IMR-90 (cell line): ENCODE measurements at regions not wholly inside any gene's neighbourhood (a gene's known extent, or its start where the extent isn't known, plus 50 kb on each side); places are given as distances from the start of the nearest gene placed in this dataset.

Source experiments
- ATAC-seq: fragments of 200-7000 bp; cut with Tn5 transposase; 2 replicates; pipeline ENCODE4 v1.9.1; 2020; ENCODE audit warnings: low read depth, mild to moderate bottlenecking, moderate library complexity
- BruUV-seq: library from RNA; stranded (reverse); fragments of 400-500 nt; replicated peaks from 2 replicates; lab custom pipeline; 2021; lab: Mats Ljungman, UMichigan
- CTCF ChIA-PET: fragments of 300-600 bp; formaldehyde crosslinking; extraction: SDS; loops from one replicate; lab custom pipeline; 2021; ENCODE audit warnings: antibody characterized with exemption; lab: Yijun Ruan, JAX
- POLR2A ChIA-PET: fragments of 300-600 bp; sonication (Branson Sonifier 250); formaldehyde crosslinking; loops from one replicate; lab custom pipeline; 2022; ENCODE audit warnings: antibody characterized with exemption; ENCODE audit not compliant: unreplicated experiment; lab: Charles Lee
- DNase-seq: peaks from one replicate; pipeline ENCODE4 v3.0.0; 2013
- H2AFZ ChIP-seq: replicated peaks from 2 replicates; pipeline ENCODE3; 2013; ENCODE audit warnings: low read length, mild to moderate bottlenecking; ENCODE audit not compliant: poor library complexity
- H2AK5ac ChIP-seq: 2 replicates; pipeline ENCODE4 v1.6.1; 2013; ENCODE audit warnings: low read depth, low read length, inconsistent platforms
- H2AK9ac ChIP-seq: replicated peaks from 2 replicates; pipeline ENCODE3; 2013; ENCODE audit warnings: mild to moderate bottlenecking, low read depth, low read length, moderate library complexity; ENCODE audit not compliant: poor library complexity
- H2BK120ac ChIP-seq: 2 replicates; pipeline ENCODE4 v1.6.1; 2013; ENCODE audit warnings: low read depth, low read length, inconsistent platforms
- H2BK15ac ChIP-seq: 3 replicates; pipeline ENCODE4 v1.6.1; 2013; ENCODE audit warnings: low read depth, low read length, inconsistent platforms
- H2BK20ac ChIP-seq: 2 replicates; pipeline ENCODE4 v1.6.1; 2013; ENCODE audit warnings: low read depth, mild to moderate bottlenecking, inconsistent platforms, low read length, moderate library complexity
- H2BK5ac ChIP-seq: 2 replicates; pipeline ENCODE4 v1.6.1; 2013; ENCODE audit warnings: mild to moderate bottlenecking, low read depth, low read length, inconsistent platforms; ENCODE audit not compliant: poor library complexity, severe bottlenecking
- H3K14ac ChIP-seq: replicated peaks from 2 replicates; pipeline ENCODE4 v1.6.1; 2013; ENCODE audit warnings: low read depth, low read length, inconsistent platforms
- H3K18ac ChIP-seq: 2 replicates; pipeline ENCODE4 v1.6.1; 2013; ENCODE audit warnings: low read depth, low read length, control low read depth
- H3K23ac ChIP-seq: 2 replicates; pipeline ENCODE4 v1.6.1; 2013; ENCODE audit warnings: low read depth, low read length, inconsistent platforms
- H3K27ac ChIP-seq: 2 replicates; pipeline ENCODE4 v1.5.1; 2013; ENCODE audit warnings: mild to moderate bottlenecking, control low read depth, low read length; ENCODE audit not compliant: insufficient read depth
- H3K27me3 ChIP-seq: 2 replicates; pipeline ENCODE4 v1.6.1; 2013; ENCODE audit warnings: low read length; ENCODE audit not compliant: control insufficient read depth, insufficient read depth
- H3K36me3 ChIP-seq: 2 replicates; pipeline ENCODE4 v1.6.1; 2013; ENCODE audit warnings: low read length, mixed read lengths; ENCODE audit not compliant: control insufficient read depth, insufficient read depth
- H3K4ac ChIP-seq: 2 replicates; pipeline ENCODE4 v1.6.1; 2013; ENCODE audit warnings: low read depth, low read length, inconsistent platforms
- H3K4me1 ChIP-seq: 2 replicates; pipeline ENCODE4 v1.6.1; 2013; ENCODE audit warnings: low read length, mixed read lengths; ENCODE audit not compliant: control insufficient read depth, insufficient read depth
- H3K4me2 ChIP-seq: 2 replicates; pipeline ENCODE4 v1.6.1; 2013; ENCODE audit warnings: low read depth, mild to moderate bottlenecking, control low read depth, low read length, moderate library complexity
- H3K4me3 ChIP-seq: 2 replicates; pipeline ENCODE4 v1.5.1; 2013; ENCODE audit warnings: low read depth, mild to moderate bottlenecking, control low read depth, low read length, moderate library complexity; ENCODE audit not compliant: insufficient read depth
- H3K56ac ChIP-seq: 2 replicates; pipeline ENCODE4 v1.6.1; 2013; ENCODE audit warnings: low read length, inconsistent platforms; ENCODE audit not compliant: insufficient read depth; ENCODE audit errors: extremely low read depth
- H3K79me1 ChIP-seq, 2 experiments: 2 replicates each; pipeline ENCODE4 v1.6.1; 2013; ENCODE audit warnings: low read length in 2 of 2, inconsistent platforms in 1 of 2, low read depth in 1 of 2
- H3K9ac ChIP-seq: 2 replicates; pipeline ENCODE4 v1.6.1; 2013; ENCODE audit warnings: low read depth, low read length, control low read depth
- H3K9me1 ChIP-seq: 2 replicates; pipeline ENCODE4 v1.6.1; 2013; ENCODE audit warnings: low read length, inconsistent platforms; ENCODE audit not compliant: insufficient read depth
- H3K9me3 ChIP-seq: 2 replicates; pipeline ENCODE4 v1.6.1; 2013; ENCODE audit warnings: low read length; ENCODE audit not compliant: control insufficient read depth, insufficient read depth
- H4K20me1 ChIP-seq: 2 replicates; pipeline ENCODE4 v1.6.1; 2013; ENCODE audit warnings: low read length, inconsistent platforms; ENCODE audit not compliant: insufficient read depth
- H4K5ac ChIP-seq: 2 replicates; pipeline ENCODE4 v1.6.1; 2013; ENCODE audit warnings: mild to moderate bottlenecking, low read depth, low read length, control low read depth
- H4K8ac ChIP-seq, 2 experiments: 2 replicates each; pipeline ENCODE4 v1.6.1; 2013; ENCODE audit warnings: low read depth in 2 of 2, low read length in 2 of 2, control low read depth in 1 of 2, inconsistent platforms in 1 of 2
- H4K91ac ChIP-seq: 2 replicates; pipeline ENCODE4 v1.6.1; 2013; ENCODE audit warnings: low read depth, low read length, inconsistent platforms; ENCODE audit not compliant: insufficient read depth
- BHLHE40 ChIP-seq: fragments of 150-350 bp; IDR thresholded peaks from 2 replicates; pipeline ENCODE4 v1.6.1; 2016; ENCODE audit warnings: mild to moderate bottlenecking, low read depth, low read length
- CEBPB ChIP-seq: IDR thresholded peaks from 2 replicates; pipeline ENCODE4 v1.6.1; 2012; ENCODE audit warnings: low read depth, low read length, improper control_type of control experiment
- CHD1 ChIP-seq: IDR thresholded peaks from 2 replicates; pipeline ENCODE4 v1.6.1; 2012; ENCODE audit warnings: low read depth, low read length, improper control_type of control experiment
- FOS ChIP-seq: fragments of 150-350 bp; IDR thresholded peaks from 2 replicates; pipeline ENCODE4 v1.6.1; 2016; ENCODE audit warnings: low read depth, low read length
- MAFK ChIP-seq: IDR thresholded peaks from 2 replicates; pipeline ENCODE4 v1.6.1; 2012; ENCODE audit warnings: low read depth, low read length, improper control_type of control experiment
- MAZ ChIP-seq: IDR thresholded peaks from 2 replicates; pipeline ENCODE4 v1.6.1; 2012; ENCODE audit warnings: low read depth, mild to moderate bottlenecking, low read length, improper control_type of control experiment, moderate library complexity, borderline replicate concordance
- MXI1 ChIP-seq: IDR thresholded peaks from 2 replicates; pipeline ENCODE4 v1.6.1; 2012; ENCODE audit warnings: low read depth, mild to moderate bottlenecking, low read length, moderate library complexity, borderline replicate concordance
- NFE2L2 ChIP-seq: fragments of 150-350 bp; IDR thresholded peaks from 2 replicates; pipeline ENCODE4 v1.6.1; 2016; ENCODE audit warnings: low read depth, mild to moderate bottlenecking, low read length
- POLR2A ChIP-seq: IDR thresholded peaks from 2 replicates; pipeline ENCODE4 v1.6.1; 2012; ENCODE audit warnings: mild to moderate bottlenecking, low read depth, low read length
- RAD21 ChIP-seq: IDR thresholded peaks from 2 replicates; pipeline ENCODE4 v1.6.1; 2012; ENCODE audit warnings: low read length, improper control_type of control experiment
- RCOR1 ChIP-seq: IDR thresholded peaks from 2 replicates; pipeline ENCODE4 v1.6.1; 2012; ENCODE audit warnings: mild to moderate bottlenecking, low read length, improper control_type of control experiment; ENCODE audit not compliant: insufficient replicate concordance
- RFX5 ChIP-seq: IDR thresholded peaks from 2 replicates; pipeline ENCODE4 v1.8.0; 2012; ENCODE audit warnings: low read depth, mild to moderate bottlenecking, low read length, moderate library complexity
- SMC3 ChIP-seq: fragments of 150-350 bp; IDR thresholded peaks from 2 replicates; pipeline ENCODE4 v1.6.1; 2016; ENCODE audit warnings: low read depth, mild to moderate bottlenecking, antibody characterized with exemption, low read length, moderate library complexity
- WGBS, 2 experiments: methylation state at CpG; one replicate each; pipeline versions ENCODE4 v1.1.5 to v1.1.7; 2013; ENCODE audit warnings: missing lambda C conversion rate in 2 of 2; ENCODE audit not compliant: insufficient read length in 1 of 2; ENCODE audit errors: extremely low coverage in 2 of 2; 5-methylcytosine and 5-hydroxymethylcytosine counted together
- dilution Hi-C: fragments of 300-500 bp; cut with HindIII; formaldehyde crosslinking; loops from one replicate; pipeline ENCODE4 v1.14.3; 2018; ENCODE audit warnings: low sequenced_read_pairs; ENCODE audit not compliant: unreplicated experiment
- in situ Hi-C: fragments of 300-500 bp; cut with MboI; formaldehyde crosslinking; loops from 3 replicates; pipeline ENCODE4 v1.14.3; 2019; ENCODE audit warnings: low sequenced_read_pairs, inconsistent platforms, mixed read lengths
- intact Hi-C: fragments of 100-400 bp; cut with micrococcal nuclease; formaldehyde crosslinking; loops from 2 replicates; pipeline ENCODE4 v1.10.0; 2022
- TF ChIP-seq, protein P1 (sequence below): fragments of 150-350 bp; IDR thresholded peaks from 2 replicates; pipeline ENCODE4 v1.6.1; 2016; ENCODE audit warnings: low read depth, mild to moderate bottlenecking, low read length, moderate library complexity, borderline replicate concordance
- TF ChIP-seq, protein P2 (sequence below): conservative IDR thresholded peaks from 2 replicates; pipeline ENCODE4 v1.5.1; 2012; ENCODE audit warnings: mild to moderate bottlenecking, low read depth, low read length, improper control_type of control experiment
- TF ChIP-seq, protein P3 (sequence below): fragments of 150-350 bp; IDR thresholded peaks from 2 replicates; pipeline ENCODE4 v1.6.1; 2017; ENCODE audit warnings: mild to moderate bottlenecking, antibody characterized with exemption, low read length, low read depth

DNA sequence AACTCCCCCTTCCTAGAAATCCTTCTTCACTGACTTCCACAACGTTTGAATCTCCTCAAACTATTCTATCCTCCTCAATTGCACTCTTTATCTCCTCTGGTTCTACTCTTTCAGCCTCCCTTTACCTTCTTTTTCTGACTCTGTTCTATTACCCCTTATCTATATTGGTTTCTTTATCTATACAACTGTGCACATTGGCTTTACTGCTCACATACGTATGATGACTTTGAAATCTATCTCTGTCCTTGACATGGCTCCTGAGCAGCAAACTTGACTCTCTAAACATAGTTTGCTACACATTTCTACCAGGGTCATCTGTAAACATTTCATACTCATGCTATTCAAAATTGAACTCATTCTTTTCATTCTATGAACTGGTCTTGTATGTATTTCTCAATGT lies 601.0 kb upstream of the LINC00305 start:
- H3K27ac ChIP-seq, result no peak overlapping the region
- H3K18ac ChIP-seq, result no peak overlapping the region
- H3K4ac ChIP-seq, result no peak overlapping the region
- 25% methylated on average over 1 of the region's 2 CpGs; no CpG with 5 or more reads in 1 of the 2 experiments for WGBS, 2 experiments
- H3K23ac ChIP-seq, result no peak overlapping the region
- no peaks in the 10 kb centered on the region for H3K9me1 ChIP-seq
- in situ Hi-C loops, result no loop called here
- no peaks in the 10 kb centered on the region for H3K79me1 ChIP-seq
- no peak overlapping the region for H2AK9ac ChIP-seq
- no peak overlapping the region for H3K56ac ChIP-seq
- H3K9me3 ChIP-seq, result 0 out of 2 replicates have a peak, but pooled peaks cover 3% of the 10 kb centered on the region
- no peak overlapping the region for H3K4me3 ChIP-seq
- H2AK5ac ChIP-seq, result no peak overlapping the region
- no peak overlapping the region for H2BK120ac ChIP-seq
- ATAC-seq, result no peak
- CTCF ChIA-PET, result no interaction called here
- intact Hi-C loops, result no loop called here
- H3K4me1 ChIP-seq, result no peaks in the 10 kb centered on the region
- no peaks in the 10 kb centered on the region for H3K27me3 ChIP-seq
- H3K9ac ChIP-seq, result no peak overlapping the region
- no peak overlapping the region for H4K5ac ChIP-seq
- no TSS peak for BruUV-seq
- no peak overlapping the region for H2BK5ac ChIP-seq
- H2BK15ac ChIP-seq, result no peak overlapping the region
- no peak overlapping the region for H3K14ac ChIP-seq
- no peaks in the 10 kb centered on the region for H4K20me1 ChIP-seq
- no peak overlapping the region for H4K8ac ChIP-seq
- TF ChIP-seq RFX5 (no peak), NFE2L2 (no peak), RCOR1 (no peak), MAFK (no peak), CHD1 (no peak), SMC3 (no peak), CEBPB (no peak), POLR2A (no peak), MAZ (no peak), MXI1 (no peak), BHLHE40 (no peak), FOS (no peak), RAD21 (no peak)
- TF ChIP-seq, protein P1, sequence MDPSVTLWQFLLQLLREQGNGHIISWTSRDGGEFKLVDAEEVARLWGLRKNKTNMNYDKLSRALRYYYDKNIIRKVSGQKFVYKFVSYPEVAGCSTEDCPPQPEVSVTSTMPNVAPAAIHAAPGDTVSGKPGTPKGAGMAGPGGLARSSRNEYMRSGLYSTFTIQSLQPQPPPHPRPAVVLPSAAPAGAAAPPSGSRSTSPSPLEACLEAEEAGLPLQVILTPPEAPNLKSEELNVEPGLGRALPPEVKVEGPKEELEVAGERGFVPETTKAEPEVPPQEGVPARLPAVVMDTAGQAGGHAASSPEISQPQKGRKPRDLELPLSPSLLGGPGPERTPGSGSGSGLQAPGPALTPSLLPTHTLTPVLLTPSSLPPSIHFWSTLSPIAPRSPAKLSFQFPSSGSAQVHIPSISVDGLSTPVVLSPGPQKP, result no peak
- TF ChIP-seq, protein P2, sequence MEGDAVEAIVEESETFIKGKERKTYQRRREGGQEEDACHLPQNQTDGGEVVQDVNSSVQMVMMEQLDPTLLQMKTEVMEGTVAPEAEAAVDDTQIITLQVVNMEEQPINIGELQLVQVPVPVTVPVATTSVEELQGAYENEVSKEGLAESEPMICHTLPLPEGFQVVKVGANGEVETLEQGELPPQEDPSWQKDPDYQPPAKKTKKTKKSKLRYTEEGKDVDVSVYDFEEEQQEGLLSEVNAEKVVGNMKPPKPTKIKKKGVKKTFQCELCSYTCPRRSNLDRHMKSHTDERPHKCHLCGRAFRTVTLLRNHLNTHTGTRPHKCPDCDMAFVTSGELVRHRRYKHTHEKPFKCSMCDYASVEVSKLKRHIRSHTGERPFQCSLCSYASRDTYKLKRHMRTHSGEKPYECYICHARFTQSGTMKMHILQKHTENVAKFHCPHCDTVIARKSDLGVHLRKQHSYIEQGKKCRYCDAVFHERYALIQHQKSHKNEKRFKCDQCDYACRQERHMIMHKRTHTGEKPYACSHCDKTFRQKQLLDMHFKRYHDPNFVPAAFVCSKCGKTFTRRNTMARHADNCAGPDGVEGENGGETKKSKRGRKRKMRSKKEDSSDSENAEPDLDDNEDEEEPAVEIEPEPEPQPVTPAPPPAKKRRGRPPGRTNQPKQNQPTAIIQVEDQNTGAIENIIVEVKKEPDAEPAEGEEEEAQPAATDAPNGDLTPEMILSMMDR, result no peak
- TF ChIP-seq, protein P3, sequence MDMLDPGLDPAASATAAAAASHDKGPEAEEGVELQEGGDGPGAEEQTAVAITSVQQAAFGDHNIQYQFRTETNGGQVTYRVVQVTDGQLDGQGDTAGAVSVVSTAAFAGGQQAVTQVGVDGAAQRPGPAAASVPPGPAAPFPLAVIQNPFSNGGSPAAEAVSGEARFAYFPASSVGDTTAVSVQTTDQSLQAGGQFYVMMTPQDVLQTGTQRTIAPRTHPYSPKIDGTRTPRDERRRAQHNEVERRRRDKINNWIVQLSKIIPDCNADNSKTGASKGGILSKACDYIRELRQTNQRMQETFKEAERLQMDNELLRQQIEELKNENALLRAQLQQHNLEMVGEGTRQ, result no peak
- H3K36me3 ChIP-seq, result no peaks in the 10 kb centered on the region
- no peak overlapping the region for H3K4me2 ChIP-seq
- no peak overlapping the region for H4K91ac ChIP-seq
- dilution Hi-C loops, result no loop called here
- POLR2A ChIA-PET, result no interaction called here
- no peak overlapping the region for H2BK20ac ChIP-seq
- no peak overlapping the region for H2AFZ ChIP-seq
- no peak for DNase-seq
